SH-SY5Y (cell line): ENCODE measurements at regions not wholly inside any gene's neighbourhood (a gene's known extent, or its start where the extent isn't known, plus 50 kb on each side); places are given as distances from the start of the nearest gene placed in this dataset.

Experiments used
- GATA2 ChIP-seq: IDR thresholded peaks from 2 replicates; pipeline ENCODE4 v1.6.1; 2011; ENCODE audit warnings: mild to moderate bottlenecking, low read depth, low read length
- GATA3 ChIP-seq: IDR thresholded peaks from 2 replicates; pipeline ENCODE4 v1.6.1; 2011; ENCODE audit warnings: low read depth, mild to moderate bottlenecking, low read length, moderate library complexity

GRCh38 chr5:82882316-82882715, 194.9 kb downstream of the TMEM167A start:
- TF ChIP-seq GATA3 (no peak), GATA2 (no peak)
